WERI-Rb-1 (cell line): ENCODE measurements at regions not wholly inside any gene's neighbourhood (a gene's known extent, or its start where the extent isn't known, plus 50 kb on each side); places are given as distances from the start of the nearest gene placed in this dataset.

Experiments used
- DNase-seq: peaks from one replicate; pipeline ENCODE4 v3.0.0-alpha.2; 2020
- H3K27ac ChIP-seq: fragments of 250-450 bp; sonication (Bioruptor Pico); 2 replicates; pipeline ENCODE4 v1.5.1; 2020; ENCODE audit warnings: mild to moderate bottlenecking, moderate library complexity
- H3K27me3 ChIP-seq: fragments of 250-450 bp; sonication (Bioruptor Pico); 2 replicates; pipeline ENCODE4 v1.5.1; 2021; ENCODE audit warnings: mild to moderate bottlenecking, low read depth, moderate library complexity; ENCODE audit not compliant: insufficient read depth, severe bottlenecking
- H3K36me3 ChIP-seq: fragments of 250-450 bp; sonication (Bioruptor Pico); 2 replicates; pipeline ENCODE4 v1.5.1; 2020; ENCODE audit warnings: mild to moderate bottlenecking, moderate library complexity
- H3K4me3 ChIP-seq: 2 replicates; pipeline ENCODE4 v1.5.1; 2011; ENCODE audit warnings: low read depth, mild to moderate bottlenecking, control low read depth, low read length
- H3K9me3 ChIP-seq: fragments of 250-450 bp; sonication (Bioruptor Pico); 2 replicates; pipeline ENCODE4 v1.5.1; 2021; ENCODE audit warnings: mild to moderate bottlenecking, moderate library complexity; ENCODE audit not compliant: severe bottlenecking
- TF ChIP-seq, protein P1 (sequence below): IDR thresholded peaks from 2 replicates; pipeline ENCODE4 v1.5.1; 2011; ENCODE audit warnings: low read depth, mild to moderate bottlenecking, control low read depth, inconsistent platforms, low read length

DNA sequence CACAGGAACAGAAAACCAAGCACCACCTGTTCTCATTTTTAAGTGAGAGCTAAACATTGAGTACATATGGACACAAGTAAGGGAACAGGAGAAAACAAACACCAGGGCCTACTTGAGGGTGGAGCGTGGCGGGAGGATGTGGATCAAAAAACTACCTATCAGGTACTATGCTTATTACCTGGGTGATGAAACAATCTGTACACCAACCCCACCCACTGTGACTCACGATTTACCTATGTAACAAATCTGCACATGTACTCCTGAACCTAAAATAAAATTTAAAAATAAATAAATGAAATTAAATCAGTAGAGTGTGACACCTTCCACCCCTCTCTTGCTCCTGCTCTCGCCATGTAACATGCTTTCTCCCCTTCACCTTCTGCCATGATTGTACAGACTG is 615.5 kb downstream of the RPL10L start:
- no peak for DNase-seq
- TF ChIP-seq, protein P1, sequence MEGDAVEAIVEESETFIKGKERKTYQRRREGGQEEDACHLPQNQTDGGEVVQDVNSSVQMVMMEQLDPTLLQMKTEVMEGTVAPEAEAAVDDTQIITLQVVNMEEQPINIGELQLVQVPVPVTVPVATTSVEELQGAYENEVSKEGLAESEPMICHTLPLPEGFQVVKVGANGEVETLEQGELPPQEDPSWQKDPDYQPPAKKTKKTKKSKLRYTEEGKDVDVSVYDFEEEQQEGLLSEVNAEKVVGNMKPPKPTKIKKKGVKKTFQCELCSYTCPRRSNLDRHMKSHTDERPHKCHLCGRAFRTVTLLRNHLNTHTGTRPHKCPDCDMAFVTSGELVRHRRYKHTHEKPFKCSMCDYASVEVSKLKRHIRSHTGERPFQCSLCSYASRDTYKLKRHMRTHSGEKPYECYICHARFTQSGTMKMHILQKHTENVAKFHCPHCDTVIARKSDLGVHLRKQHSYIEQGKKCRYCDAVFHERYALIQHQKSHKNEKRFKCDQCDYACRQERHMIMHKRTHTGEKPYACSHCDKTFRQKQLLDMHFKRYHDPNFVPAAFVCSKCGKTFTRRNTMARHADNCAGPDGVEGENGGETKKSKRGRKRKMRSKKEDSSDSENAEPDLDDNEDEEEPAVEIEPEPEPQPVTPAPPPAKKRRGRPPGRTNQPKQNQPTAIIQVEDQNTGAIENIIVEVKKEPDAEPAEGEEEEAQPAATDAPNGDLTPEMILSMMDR: no peak

DNA sequence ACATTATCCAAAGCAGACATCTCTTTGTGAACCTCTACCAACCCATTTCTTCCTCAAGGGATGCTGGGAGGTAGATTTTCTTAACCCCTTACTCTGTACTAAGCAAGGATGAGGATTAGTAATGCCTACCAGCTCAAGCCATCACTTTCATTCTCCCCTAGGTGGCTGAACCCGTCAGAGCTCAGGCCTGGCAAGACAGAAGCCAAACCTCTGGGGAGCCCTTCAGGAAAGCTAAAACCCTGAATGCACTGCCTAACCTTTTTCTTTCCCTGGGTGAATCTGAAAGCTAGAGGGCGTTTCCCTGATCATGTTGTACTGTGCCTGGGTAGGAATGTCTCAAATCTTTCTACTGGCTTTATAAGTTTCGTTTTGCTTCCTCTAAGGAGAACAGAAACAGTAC is 617.3 kb downstream of the RPL10L start:
- no peak overlapping the region for H3K4me3 ChIP-seq
- H3K27me3 ChIP-seq: no peaks in the 10 kb centered on the region
- no peaks in the 10 kb centered on the region for H3K36me3 ChIP-seq
- H3K27ac ChIP-seq: no peak overlapping the region
- TF ChIP-seq, protein P1: no peak
- H3K9me3 ChIP-seq: no peaks in the 10 kb centered on the region
- no peak for DNase-seq

More for the DNA sequence above, 615.5 kb downstream of the RPL10L start:
- no peak overlapping the region for H3K27ac ChIP-seq
- no peak overlapping the region for H3K4me3 ChIP-seq
- H3K9me3 ChIP-seq: no peaks in the 10 kb centered on the region
- H3K27me3 ChIP-seq: no peaks in the 10 kb centered on the region
- H3K36me3 ChIP-seq: no peaks in the 10 kb centered on the region

DNA sequence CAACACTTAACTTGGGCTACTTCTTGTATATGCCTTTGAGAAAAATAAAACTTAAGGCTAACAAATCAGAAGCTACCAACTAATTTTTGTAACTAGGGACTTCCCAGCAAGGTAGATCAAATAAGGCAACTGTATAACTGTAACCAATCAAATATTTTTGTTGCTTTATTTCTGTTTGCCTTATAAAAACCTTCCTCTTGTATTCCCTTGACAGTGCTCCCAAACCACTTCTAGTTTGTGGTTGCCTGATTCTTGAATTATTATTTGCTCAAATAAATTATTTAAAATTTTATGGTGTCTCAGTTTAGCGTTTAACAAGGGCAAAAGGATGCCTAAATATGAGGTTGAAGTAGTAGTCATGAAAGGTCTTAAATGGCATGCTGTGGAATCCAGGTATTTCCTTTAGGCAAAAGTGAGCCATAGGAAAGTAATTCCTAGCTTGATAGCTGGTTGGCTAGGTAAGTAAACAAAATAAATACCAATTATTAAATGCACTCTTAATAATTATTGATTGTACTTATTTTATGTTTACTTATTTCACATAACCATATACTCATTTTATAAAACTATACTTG is 632.6 kb downstream of the RPL10L start:
- H3K27me3 ChIP-seq: no peaks in the 10 kb centered on the region
- no peaks in the 10 kb centered on the region for H3K36me3 ChIP-seq
- no peaks in the 10 kb centered on the region for H3K9me3 ChIP-seq
- no peak overlapping the region for H3K27ac ChIP-seq
- no peak for DNase-seq
- H3K4me3 ChIP-seq: no peak overlapping the region
- TF ChIP-seq, protein P1: no peak

DNA sequence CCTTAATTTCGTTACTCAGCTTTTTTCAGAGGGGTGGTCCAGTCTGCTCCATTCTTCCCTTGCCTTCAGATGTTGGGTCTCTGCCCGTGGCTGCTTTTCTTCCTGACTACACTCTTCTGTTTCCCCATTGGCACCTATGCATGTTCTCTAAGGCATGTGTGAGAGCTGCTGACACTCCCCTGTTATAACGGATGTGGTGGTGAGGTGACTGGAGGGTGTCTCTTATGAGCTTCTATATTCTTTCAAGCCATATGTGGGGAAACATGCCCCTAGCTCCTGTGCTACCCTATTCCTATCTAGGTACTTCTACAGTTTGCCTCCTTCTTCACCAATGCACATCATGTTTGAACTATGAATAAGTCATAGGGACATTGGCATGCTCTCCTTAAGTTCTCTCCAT is 643.2 kb downstream of the RPL10L start:
- Histone ChIP-seq H3K27ac (no peak overlapping the region), H3K27me3 (no peaks in the 10 kb centered on the region), H3K36me3 (no peaks in the 10 kb centered on the region), H3K4me3 (no peak overlapping the region), H3K9me3 (peaks cover 2% of the 10 kb centered on the region)
- TF ChIP-seq, protein P1: no peak
- DNase-seq: no peak

DNA sequence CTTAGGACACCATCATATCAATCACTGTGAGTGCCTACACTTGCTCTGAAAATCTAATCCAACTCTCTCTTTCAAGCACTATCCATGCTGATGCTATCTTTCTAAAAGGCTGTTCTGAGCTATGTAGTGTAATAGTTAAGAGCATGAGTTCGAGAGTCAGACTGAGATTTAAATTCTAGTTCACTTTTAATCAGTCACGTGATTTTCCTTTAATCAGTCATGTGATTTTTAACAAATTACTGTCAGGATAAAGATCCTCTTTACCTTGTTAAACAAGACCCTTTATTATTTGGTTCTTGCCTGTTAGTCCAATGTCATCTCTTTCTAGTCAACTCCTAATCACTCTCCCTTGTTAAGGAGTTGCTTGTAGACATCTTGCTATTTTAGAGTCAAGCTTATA is 653.0 kb downstream of the RPL10L start:
- Histone ChIP-seq H3K4me3 (no peak overlapping the region), H3K36me3 (no peaks in the 10 kb centered on the region), H3K9me3 (no peaks in the 10 kb centered on the region), H3K27ac (no peak overlapping the region), H3K27me3 (no peaks in the 10 kb centered on the region)
- DNase-seq: no peak
- TF ChIP-seq, protein P1: no peak

DNA sequence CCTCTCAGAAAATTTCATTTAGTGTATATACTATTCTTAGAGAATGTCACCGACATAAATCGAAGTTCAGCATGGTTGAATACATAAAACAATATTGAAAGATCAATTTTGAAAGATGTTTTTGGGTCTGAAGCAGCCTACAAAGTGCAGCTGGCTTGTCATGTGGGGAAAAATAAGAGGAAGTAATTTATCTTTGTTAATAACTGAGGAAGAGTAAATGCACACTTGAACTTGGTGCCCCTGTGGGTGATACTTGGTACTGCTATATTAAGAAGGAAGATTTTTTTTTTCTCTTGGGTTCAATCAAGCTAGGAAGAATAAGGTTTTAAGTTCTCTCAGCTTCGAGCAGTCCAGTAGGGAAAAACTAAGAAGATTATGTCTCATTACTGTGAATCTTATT is 661.3 kb downstream of the RPL10L start:
- H3K27me3 ChIP-seq: no peaks in the 10 kb centered on the region
- H3K36me3 ChIP-seq: no peaks in the 10 kb centered on the region
- TF ChIP-seq, protein P1: 0 out of 2 replicates have a peak, but pooled peaks have one; percentile 5

More for the DNA sequence above, 661.3 kb downstream of the RPL10L start:
- DNase-seq: no peak
- no peak overlapping the region for H3K4me3 ChIP-seq
- H3K9me3 ChIP-seq: no peaks in the 10 kb centered on the region
- H3K27ac ChIP-seq: no peak overlapping the region
